ENCODE measurements at regions not wholly inside any gene's neighbourhood (a gene's known extent, or its start where the extent isn't known, plus 50 kb on each side); places are given as distances from the start of the nearest gene placed in this dataset.
"Not testable (repeated sequence)": the region's sequence is repeated elsewhere in the genome, so short reads cannot be mapped to it uniquely, and the experiment has no call there.

DNA sequence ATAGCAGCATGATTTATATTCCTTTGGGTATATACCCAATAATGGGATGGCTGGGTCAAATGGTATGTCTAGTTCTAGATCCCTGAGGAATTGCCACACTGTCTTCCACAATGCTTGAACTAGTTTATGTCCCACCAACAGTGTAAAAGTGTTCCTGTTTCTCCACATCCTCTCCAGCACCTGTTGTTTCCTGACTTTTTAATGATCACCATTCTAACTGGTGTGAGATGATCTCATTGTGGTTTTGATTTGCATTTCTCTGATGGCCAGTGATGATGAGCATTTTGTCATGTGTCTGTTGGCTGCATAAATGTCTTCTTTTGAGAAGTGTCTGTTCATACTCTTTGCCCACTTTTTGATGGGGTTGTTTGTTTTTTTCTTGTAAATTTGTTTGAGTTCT, 54.0 kb upstream of the GPR89A start:
- H3K27me3 Mint-ChIP-seq, result peaks cover 49% of the 10 kb centered on the region
- DNase-seq; H3K36me3 Mint-ChIP-seq (ENCODE audit: low read depth); H3K27ac Mint-ChIP-seq; CTCF ChIA-PET; H3K9me3 Mint-ChIP-seq; H3K4me3 Mint-ChIP-seq; POLR2A ChIA-PET; H3K4me1 Mint-ChIP-seq: not testable (repeated sequence)

DNA sequence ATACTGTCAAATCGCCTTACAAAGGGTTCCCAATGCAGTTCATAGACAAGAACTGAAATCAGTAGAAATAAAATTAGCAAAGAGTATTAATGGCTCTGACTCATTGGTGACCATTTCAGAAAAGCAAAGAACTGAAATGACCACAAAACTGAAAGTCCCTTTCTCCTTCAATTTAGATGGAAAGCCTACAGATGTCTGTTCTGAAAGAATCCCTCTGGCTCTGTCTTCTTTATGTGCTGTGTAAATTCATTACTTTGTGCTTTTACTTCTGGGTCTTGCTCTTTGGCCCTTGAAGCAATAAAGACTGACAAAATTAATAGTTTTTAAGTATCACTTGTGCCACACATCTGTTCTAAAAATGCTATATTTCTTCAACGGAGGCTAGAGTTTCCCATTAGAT, 62.7 kb upstream of the GPR89A start:
- no peak for DNase-seq
- Mint-ChIP-seq H3K9me3 (no peaks in the 10 kb centered on the region), H3K27ac (no peak overlapping the region), H3K4me3 (no peak overlapping the region), H3K4me1 (no peaks in the 10 kb centered on the region), H3K36me3 (ENCODE audit: low read depth) (no peaks in the 10 kb centered on the region), H3K27me3 (peaks cover 31% of the 10 kb centered on the region)
- CTCF ChIA-PET, result no interaction called here
- POLR2A ChIA-PET, result no interaction called here

DNA sequence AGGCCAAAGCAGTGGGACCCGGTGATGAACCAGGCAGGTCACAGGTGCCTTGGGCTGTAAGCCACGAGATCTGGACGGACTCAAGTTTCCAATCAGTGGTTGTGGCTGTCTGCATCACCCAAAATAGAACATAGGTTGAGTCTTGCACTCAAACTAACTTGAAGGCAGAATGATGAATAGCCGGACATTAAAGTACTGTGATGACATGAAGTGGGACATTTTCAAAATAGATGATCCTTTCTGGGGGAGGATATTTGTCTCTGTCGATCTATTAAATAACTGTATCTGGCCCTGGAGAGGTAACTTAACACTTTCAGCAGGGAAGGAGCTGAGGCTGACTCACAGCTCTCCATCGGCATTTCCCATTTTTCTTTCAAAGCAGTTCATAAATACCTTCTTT, 66.1 kb upstream of the GPR89A start:
- DNase-seq; H3K4me3 Mint-ChIP-seq; POLR2A ChIA-PET; H3K36me3 Mint-ChIP-seq (ENCODE audit: low read depth); H3K9me3 Mint-ChIP-seq; H3K27ac Mint-ChIP-seq; CTCF ChIA-PET; H3K4me1 Mint-ChIP-seq: not testable (repeated sequence)
- peaks cover 41% of the 10 kb centered on the region for H3K27me3 Mint-ChIP-seq

- H3K27ac Mint-ChIP-seq; H3K4me1 Mint-ChIP-seq; H3K4me3 Mint-ChIP-seq; H3K36me3 Mint-ChIP-seq (ENCODE audit: low read depth); DNase-seq; CTCF ChIA-PET; POLR2A ChIA-PET; H3K9me3 Mint-ChIP-seq: not testable (repeated sequence)
- peaks cover 43% of the 10 kb centered on the region for H3K27me3 Mint-ChIP-seq
Measured at GRCh38 chr1:145541246-145541645, 66.5 kb upstream of the GPR89A start.

GRCh38 chr1:145538118-145538882, 69.5 kb upstream of the GPR89A start:
- peaks cover 35% of the 10 kb centered on the region for H3K27me3 Mint-ChIP-seq
- CTCF ChIA-PET; POLR2A ChIA-PET; H3K4me3 Mint-ChIP-seq; H3K4me1 Mint-ChIP-seq; DNase-seq; H3K36me3 Mint-ChIP-seq (ENCODE audit: low read depth); H3K9me3 Mint-ChIP-seq; H3K27ac Mint-ChIP-seq: not testable (repeated sequence)

GRCh38 chr1:145537003-145537402, 70.8 kb upstream of the GPR89A start:
- DNase-seq; H3K9me3 Mint-ChIP-seq; CTCF ChIA-PET; H3K27ac Mint-ChIP-seq; POLR2A ChIA-PET; H3K4me1 Mint-ChIP-seq; H3K36me3 Mint-ChIP-seq (ENCODE audit: low read depth); H3K4me3 Mint-ChIP-seq: not testable (repeated sequence)
- H3K27me3 Mint-ChIP-seq, result peaks cover 29% of the 10 kb centered on the region

DNA sequence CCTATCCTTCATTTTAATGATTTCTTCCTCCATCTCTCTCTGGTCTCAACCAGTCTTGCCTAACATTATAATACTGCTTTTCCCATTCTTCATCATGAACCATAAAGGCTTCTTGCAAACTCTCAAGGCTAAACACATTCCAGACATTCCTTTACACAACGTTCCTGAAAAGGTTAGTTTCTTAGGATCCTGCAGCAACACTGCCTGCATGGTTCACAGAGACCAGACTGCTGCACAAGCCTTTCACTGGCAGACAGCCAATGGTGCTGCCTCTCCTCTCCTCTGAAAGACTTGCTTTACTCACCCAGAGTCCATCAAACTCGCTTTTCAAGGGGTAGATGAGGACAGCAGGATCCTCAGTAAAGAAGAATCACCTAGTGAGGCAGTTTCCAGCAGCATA, 72.3 kb upstream of the GPR89A start:
- H3K9me3 Mint-ChIP-seq; H3K36me3 Mint-ChIP-seq (ENCODE audit: low read depth); H3K4me1 Mint-ChIP-seq; H3K4me3 Mint-ChIP-seq; POLR2A ChIA-PET; H3K27ac Mint-ChIP-seq; CTCF ChIA-PET; DNase-seq: not testable (repeated sequence)
- H3K27me3 Mint-ChIP-seq, result peaks cover 24% of the 10 kb centered on the region

- CTCF ChIA-PET; H3K36me3 Mint-ChIP-seq (ENCODE audit: low read depth); H3K27ac Mint-ChIP-seq; H3K4me1 Mint-ChIP-seq; POLR2A ChIA-PET; DNase-seq; H3K4me3 Mint-ChIP-seq; H3K9me3 Mint-ChIP-seq: not testable (repeated sequence)
- H3K27me3 Mint-ChIP-seq, result peaks cover 14% of the 10 kb centered on the region
Measured at GRCh38 chr1:145528068-145528564, 79.7 kb upstream of the GPR89A start.

- CTCF ChIA-PET; POLR2A ChIA-PET; H3K27ac Mint-ChIP-seq; DNase-seq; H3K4me3 Mint-ChIP-seq; H3K9me3 Mint-ChIP-seq; H3K4me1 Mint-ChIP-seq; H3K36me3 Mint-ChIP-seq (ENCODE audit: low read depth): not testable (repeated sequence)
- H3K27me3 Mint-ChIP-seq, result peaks cover 28% of the 10 kb centered on the region
Measured at GRCh38 chr1:145520159-145520558, 87.6 kb upstream of the GPR89A start.

DNA sequence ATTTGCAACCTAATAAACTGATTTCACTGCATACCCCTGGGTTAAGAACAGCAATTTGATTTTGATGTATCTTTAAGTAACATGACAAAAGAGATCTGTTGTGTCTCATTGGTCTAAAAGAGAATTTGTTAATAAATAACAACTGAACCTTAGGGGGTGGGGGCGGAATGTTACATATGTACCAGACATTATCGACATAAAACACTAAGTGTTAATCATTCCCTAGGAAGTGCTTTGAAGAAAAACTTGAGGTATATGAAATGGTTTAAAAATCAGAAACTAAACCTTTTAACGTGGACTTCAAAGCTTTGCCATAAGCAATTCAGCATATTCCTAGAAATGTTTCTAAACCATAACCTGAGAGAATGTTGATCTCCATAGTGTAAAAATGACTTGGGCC, 88.5 kb upstream of the GPR89A start:
- DNase-seq; POLR2A ChIA-PET; H3K36me3 Mint-ChIP-seq (ENCODE audit: low read depth); H3K4me3 Mint-ChIP-seq; CTCF ChIA-PET; H3K9me3 Mint-ChIP-seq; H3K4me1 Mint-ChIP-seq; H3K27ac Mint-ChIP-seq: not testable (repeated sequence)
- H3K27me3 Mint-ChIP-seq, result peaks cover 25% of the 10 kb centered on the region

DNA sequence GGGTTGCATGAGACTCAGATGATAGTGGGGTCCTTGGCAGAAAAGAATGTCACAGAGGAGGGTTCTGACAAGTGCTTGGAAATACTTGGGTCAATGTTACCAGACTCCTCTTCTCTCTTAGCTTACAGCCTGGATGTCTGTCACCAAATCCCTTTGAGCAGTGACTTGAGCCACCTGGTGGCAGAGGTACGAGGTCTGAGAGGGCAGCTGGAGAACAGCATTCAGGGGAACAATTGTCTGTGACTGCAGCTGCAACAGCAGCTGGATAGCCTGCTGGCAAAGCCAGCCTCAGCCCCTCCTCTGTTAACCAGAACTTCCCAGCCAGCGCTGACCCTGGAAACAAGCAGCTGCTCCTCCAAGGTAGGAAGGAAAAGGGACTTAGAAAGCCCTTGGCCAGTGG, 87.6 kb upstream of the NBPF20 start:
- H3K36me3 Mint-ChIP-seq (ENCODE audit: low read depth); CTCF ChIA-PET: not testable (repeated sequence)
- peak; percentile 21 for DNase-seq

DNA sequence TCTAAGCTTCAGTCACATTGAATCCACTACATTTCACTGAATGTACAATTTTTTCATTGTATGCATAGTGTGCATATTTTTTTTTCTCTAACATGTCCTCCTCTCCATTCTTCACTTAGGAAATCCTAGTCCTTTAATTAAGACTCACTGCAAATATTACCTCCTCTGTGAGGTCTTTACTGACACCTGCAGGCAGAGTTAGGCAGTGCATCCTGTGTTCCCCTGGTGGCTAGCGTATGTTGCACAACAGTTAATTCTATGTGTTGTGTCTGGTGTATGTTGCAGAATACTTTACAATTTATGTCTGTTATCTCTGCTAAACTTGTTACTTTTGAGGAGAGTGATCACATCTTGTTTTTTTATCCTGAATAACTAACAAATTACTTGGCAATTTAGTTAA, 82.7 kb upstream of the NBPF20 start:
- CTCF ChIA-PET, result not testable (repeated sequence)

More for the DNA sequence above, 87.6 kb upstream of the NBPF20 start:
- H3K9me3 Mint-ChIP-seq, H3K27me3 Mint-ChIP-seq, H3K27ac Mint-ChIP-seq, POLR2A ChIA-PET, H3K4me3 Mint-ChIP-seq, H3K4me1 Mint-ChIP-seq: not testable (repeated sequence)

DNA sequence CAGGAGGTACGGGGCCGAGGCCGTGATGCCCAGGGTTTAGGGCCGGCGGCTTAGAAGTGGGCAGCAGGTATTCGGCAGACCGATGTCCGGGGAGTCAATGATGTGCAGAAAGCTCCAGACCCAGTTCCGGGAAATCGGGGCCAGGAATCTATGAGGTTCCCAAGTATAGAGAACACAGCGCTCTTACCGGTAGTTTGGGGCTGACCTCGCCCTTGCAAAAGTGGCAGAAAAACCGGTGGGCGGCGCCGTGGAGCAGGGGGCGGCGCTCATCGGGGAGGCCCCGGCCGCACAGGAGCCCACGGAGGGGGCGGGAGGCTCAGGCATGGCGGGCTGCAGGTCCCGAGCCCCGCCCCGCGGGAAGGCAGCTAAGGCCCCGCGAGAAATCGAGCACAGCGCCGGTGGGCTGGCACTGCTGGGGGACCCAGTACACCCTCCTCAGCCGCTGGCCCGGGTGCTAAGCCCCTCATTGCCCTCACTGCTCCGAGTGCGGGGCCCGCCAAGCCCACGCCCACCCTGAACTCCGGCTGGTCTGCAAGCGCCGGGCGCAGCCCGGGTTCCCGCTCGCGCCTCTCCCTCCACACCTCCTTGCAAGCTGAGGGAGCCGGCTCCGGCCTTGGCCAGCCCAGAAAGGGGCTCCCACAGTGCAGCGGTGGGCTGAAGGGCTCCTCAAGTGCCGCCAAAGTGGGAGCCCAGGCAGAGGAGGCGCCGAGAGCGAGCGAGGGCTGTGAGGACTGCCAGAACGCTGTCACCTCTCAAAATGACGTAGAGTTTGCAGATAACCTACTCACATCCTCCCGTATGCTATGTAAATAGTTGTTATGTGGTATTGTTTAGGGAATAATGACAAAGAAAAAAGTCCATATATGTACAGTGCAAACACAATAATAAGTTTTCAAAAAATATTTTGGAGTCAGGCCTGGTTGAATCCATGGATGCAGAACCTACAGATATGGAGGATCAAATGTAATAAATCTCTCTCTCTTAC, 80.6 kb upstream of the NBPF20 start:
- H3K4me3 Mint-ChIP-seq, H3K27ac Mint-ChIP-seq, CTCF ChIA-PET: not testable (repeated sequence)

More for the DNA sequence above, 82.7 kb upstream of the NBPF20 start:
- H3K27ac Mint-ChIP-seq; POLR2A ChIA-PET; H3K4me3 Mint-ChIP-seq; H3K4me1 Mint-ChIP-seq; H3K36me3 Mint-ChIP-seq (ENCODE audit: low read depth); H3K9me3 Mint-ChIP-seq; DNase-seq; H3K27me3 Mint-ChIP-seq: not testable (repeated sequence)

More for the DNA sequence above, 80.6 kb upstream of the NBPF20 start:
- H3K9me3 Mint-ChIP-seq; H3K36me3 Mint-ChIP-seq (ENCODE audit: low read depth); H3K4me1 Mint-ChIP-seq; POLR2A ChIA-PET; H3K27me3 Mint-ChIP-seq; DNase-seq: not testable (repeated sequence)

All from activated CD4-positive, alpha-beta memory T cell treated with anti-CD3 and anti-CD28 coated beads, Interleukin-2, amount 10 ng/mL, durations not matched to agents 7 days and 5 days (primary cell).